Adrenal gland (tissue), 9 donors: ENCODE measurements at regions not wholly inside any gene's neighbourhood (a gene's known extent, or its start where the extent isn't known, plus 50 kb on each side); places are given as distances from the start of the nearest gene placed in this dataset.
"Not testable (repeated sequence)": the region's sequence is repeated elsewhere in the genome, so short reads cannot be mapped to it uniquely, and the experiment has no call there.

Experiments
- DNase-seq, 7 donors: peaks; one replicate each; pipeline ENCODE4 v3.0.0-alpha.2; 2019 to 2020
- H3K27ac ChIP-seq, 5 donors: fragments of 200-600 bp; sonication (generic) in 4 of 5; 1 replicate in 3 of 5; 2 replicates in 2 of 5; pipeline versions ENCODE4 v1.5.1 to v1.8.0; 2016 to 2020; ENCODE audit warnings: mild to moderate bottlenecking in 1 of 5
- H3K27me3 ChIP-seq: fragments of 200-600 bp; 2 replicates; pipeline ENCODE4 v1.8.0; 2021
- H3K36me3 ChIP-seq, 2 donors: fragments of 200-600 bp; replicated peaks in 1 of 2; 1 replicate in 1 of 2; 2 replicates in 1 of 2; pipeline versions ENCODE4 v1.5.1 to v1.8.0; 2018 to 2022
- H3K4me1 ChIP-seq, 2 donors: fragments of 200-600 bp; replicated peaks in 1 of 2; 1 replicate in 1 of 2; 2 replicates in 1 of 2; pipeline versions ENCODE4 v1.5.1 to v1.8.0; 2018 to 2021
- H3K4me3 ChIP-seq, 4 donors: fragments of 200-600 bp; sonication (generic) in 3 of 4; one replicate each; pipeline ENCODE4 v1.5.1; 2016 to 2018
- H3K9me3 ChIP-seq, 3 donors: fragments of 200-600 bp; sonication (generic) in 1 of 3; replicated peaks in 1 of 3; 1 replicate in 2 of 3; 2 replicates in 1 of 3; pipeline versions ENCODE4 v1.5.1 to v1.8.0; 2016 to 2021
- CTCF ChIP-seq, 6 experiments: fragments of 450-650 bp in 4 of 6; fragments of 200-600 bp in 2 of 6; sonication (generic) in 1 of 6; IDR thresholded peaks; 1 replicate in 5 of 6; 2 replicates in 1 of 6; pipeline versions ENCODE4 v1.5.1 to v1.8.0; 2016 to 2021; ENCODE audit warnings: antibody characterized with exemption in 6 of 6, mild to moderate bottlenecking in 2 of 6, moderate library complexity in 1 of 6
- POLR2A ChIP-seq, 2 donors: fragments of 450-650 bp; IDR thresholded peaks; one replicate each; pipeline ENCODE4 v1.6.1; 2017; ENCODE audit warnings: antibody characterized with exemption in 2 of 2, mild to moderate bottlenecking in 2 of 2, moderate library complexity in 1 of 2
- WGBS, 4 donors: extraction: QIAGEN DNeasy Blood & Tissue Kit in 2 of 4; methylation state at CpG; one replicate each; pipeline versions ENCODE4 v1.1.5 to v1.1.7; 2013 to 2017; 5-methylcytosine and 5-hydroxymethylcytosine counted together
- intact Hi-C, 2 donors: fragments of 100-400 bp; cut with DNase I; formaldehyde crosslinking; loops; one replicate each; pipeline versions ENCODE4 v1.14.1 to v1.15.0; 2022 to 2023
- donor health status: healthy with polysubstance abuse.
- donor health status: Bipolar disorder and iron deficiency.
- donor health status: DM: yes; HTN: yes; CAD: no.
- donor health status: DM: no; HTN: no; CAD: no.
- donor health status: DM: no; HTN: no; CAD: no.

GRCh38 chr4:106796876-106797275 is 239.2 kb downstream of the DKK2 start:
- H3K9me3 ChIP-seq, result no peaks in the 10 kb centered on the region

DNA sequence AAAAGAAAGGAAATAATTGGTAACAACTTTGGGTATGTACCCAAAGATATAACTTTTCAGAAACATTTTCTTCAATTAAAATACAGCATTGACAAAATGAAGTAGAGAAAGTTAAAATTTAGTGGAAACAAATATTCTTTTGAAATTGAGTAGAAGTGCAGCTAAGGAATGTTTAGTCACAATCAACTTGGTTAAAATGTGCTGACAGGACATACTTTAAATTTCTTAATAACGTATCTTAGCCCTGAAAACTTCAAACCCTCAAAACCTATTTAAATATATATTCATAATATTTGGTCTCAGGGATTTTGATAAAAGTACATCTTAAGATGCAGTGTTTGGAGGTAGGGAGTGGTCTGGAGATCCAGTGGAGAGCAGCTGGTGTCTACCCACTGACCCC is 240.8 kb downstream of the DKK2 start:
- H3K36me3 ChIP-seq, result no peaks in the 10 kb centered on the region
- H3K27ac ChIP-seq, result no peak overlapping the region
- no peaks in the 10 kb centered on the region for H3K27me3 ChIP-seq
- no peaks in the 10 kb centered on the region for H3K9me3 ChIP-seq
- H3K4me1 ChIP-seq, result no peaks in the 10 kb centered on the region
- no peak for DNase-seq
- intact Hi-C loops, result no loop called here
- WGBS, 4 donors, result 55 to 71% (median 66%) methylated on average over 1 of the region's 1 CpG
- no peak overlapping the region for H3K4me3 ChIP-seq
- TF ChIP-seq POLR2A (IDR thresholded peaks at IDR 0.05) (no peak), CTCF (IDR thresholded peaks at IDR 0.05) (no peak)

More at GRCh38 chr4:106796876-106797275, 239.2 kb downstream of the DKK2 start:
- Histone ChIP-seq H3K27me3 (no peaks in the 10 kb centered on the region), H3K4me1 (no peaks in the 10 kb centered on the region), H3K4me3 (no peak overlapping the region), H3K36me3 (no peaks in the 10 kb centered on the region), H3K27ac (no peak overlapping the region)
- DNase-seq, result no peak
- intact Hi-C loops, result no loop called here
- TF ChIP-seq POLR2A (IDR thresholded peaks at IDR 0.05) (no peak), CTCF (IDR thresholded peaks at IDR 0.05) (no peak)

GRCh38 chr4:106793933-106794332 is 242.2 kb downstream of the DKK2 start:
- H3K4me3 ChIP-seq, result no peak overlapping the region
- H3K4me1 ChIP-seq, result no peaks in the 10 kb centered on the region
- DNase-seq, result no peak
- no peaks in the 10 kb centered on the region for H3K36me3 ChIP-seq
- intact Hi-C loops, result no loop called here
- TF ChIP-seq CTCF (IDR thresholded peaks at IDR 0.05) (no peak), POLR2A (IDR thresholded peaks at IDR 0.05) (no peak)
- H3K27ac ChIP-seq, result no peak overlapping the region
- H3K27me3 ChIP-seq, result no peaks in the 10 kb centered on the region
- no peaks in the 10 kb centered on the region for H3K9me3 ChIP-seq

DNA sequence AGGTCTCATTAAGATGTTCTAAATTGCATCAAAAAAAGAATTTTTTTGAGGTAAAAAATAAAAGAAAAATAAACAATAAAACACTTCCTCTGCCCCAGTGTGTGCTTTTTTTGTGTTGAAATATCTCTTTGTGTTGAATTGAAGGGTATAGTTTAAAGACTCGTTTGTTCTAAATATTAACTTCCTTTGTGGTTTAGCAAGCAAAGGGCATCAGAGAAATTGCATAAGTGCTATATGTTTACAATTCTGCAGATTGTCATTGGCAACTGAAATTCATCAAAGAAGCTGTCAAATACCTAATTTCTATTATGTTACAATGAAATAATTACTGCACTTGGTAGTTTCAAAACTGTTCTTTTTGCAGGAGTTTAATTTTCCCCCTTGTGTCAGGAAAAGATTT is 260.5 kb downstream of the DKK2 start:
- Histone ChIP-seq H3K27me3 (no peaks in the 10 kb centered on the region), H3K4me3 (no peak overlapping the region), H3K27ac (no peak overlapping the region), H3K36me3 (no peaks in the 10 kb centered on the region), H3K9me3 (no peaks in the 10 kb centered on the region), H3K4me1 (no peaks in the 10 kb centered on the region)
- 24 to 42% (median 34%) methylated on average over 1 of the region's 1 CpG for WGBS, 4 donors
- DNase-seq, result no peak
- TF ChIP-seq POLR2A (IDR thresholded peaks at IDR 0.05) (no peak), CTCF (IDR thresholded peaks at IDR 0.05) (no peak)
- intact Hi-C loops, result no loop called here

DNA sequence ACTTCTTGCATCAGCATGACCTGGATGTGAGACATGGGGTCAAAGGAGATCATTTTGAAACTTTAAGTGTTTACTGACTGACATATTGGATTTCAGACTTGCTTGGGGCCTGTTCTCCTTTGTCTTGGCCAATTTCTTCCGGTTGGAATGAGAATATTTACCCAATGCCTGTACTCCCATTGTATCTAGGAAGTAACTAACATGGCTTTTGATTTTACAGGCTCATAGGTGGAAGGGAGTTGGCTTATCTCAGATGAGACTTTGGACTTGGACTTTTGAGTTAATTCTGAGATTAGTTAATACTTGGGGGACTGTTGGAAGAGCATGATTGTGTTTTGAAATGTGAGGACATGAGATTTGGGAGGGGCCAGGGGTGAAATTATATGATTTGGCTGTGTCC is 262.1 kb downstream of the DKK2 start:
- H3K4me3 ChIP-seq, H3K36me3 ChIP-seq, H3K9me3 ChIP-seq, DNase-seq, H3K27ac ChIP-seq, H3K4me1 ChIP-seq, intact Hi-C loops, H3K27me3 ChIP-seq: not testable (repeated sequence)
- 78 to 93% (median 86%) methylated on average over 1 of the region's 1 CpG for WGBS, 4 donors
